ENCODE measurements at regions not wholly inside any gene's neighbourhood (a gene's known extent, or its start where the extent isn't known, plus 50 kb on each side); places are given as distances from the start of the nearest gene placed in this dataset.

DNA sequence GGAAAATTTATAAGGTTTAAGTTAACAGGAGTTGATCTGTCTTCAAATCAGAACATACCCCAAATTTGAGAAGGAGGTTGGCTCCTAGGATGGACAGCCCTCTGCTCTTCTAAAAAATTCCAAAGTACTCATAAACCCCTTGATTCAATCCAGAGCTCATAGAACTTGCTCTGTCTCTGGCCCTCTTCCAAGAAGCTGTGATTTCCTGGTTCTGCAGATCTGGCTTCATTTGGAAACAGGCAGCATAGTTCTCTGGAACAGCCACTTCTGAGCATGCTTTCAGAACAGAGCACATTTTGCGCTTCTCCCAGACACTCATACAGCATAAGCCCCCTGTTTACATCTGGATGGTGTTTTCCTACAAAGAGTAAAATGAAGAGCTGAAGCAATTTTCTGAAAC lies 96.7 kb downstream of the KBTBD8 start:
- 100% methylated on average over 1 of the region's 1 CpG; no CpG with 5 or more reads in 1 of the 2 experiments for whole genome bisulfite sequencing, 2 experiments (ENCODE audit: insufficient coverage in 1 of 2, insufficient read length in 1 of 2)
- Histone ChIP-seq H3K9ac (ENCODE audit: extremely low read depth, low read length, poor library complexity, severe bottlenecking) (no peak overlapping the region), H3K36me3 (ENCODE audit: control insufficient read depth, insufficient read depth, low read length) (no peaks in the 10 kb centered on the region), H3K9me3 (ENCODE audit: control insufficient read depth, low read length) (no peaks in the 10 kb centered on the region), H3K27me3 (ENCODE audit: control insufficient read depth, insufficient read depth, low read length, poor library complexity, severe bottlenecking) (no peaks in the 10 kb centered on the region), H3K27ac (ENCODE audit: low read depth, low read length) (no peak overlapping the region), H3K4me3 (ENCODE audit: low read length) (no peak overlapping the region), H3K4me1 (ENCODE audit: control insufficient read depth, insufficient read depth, low read length) (no peaks in the 10 kb centered on the region)
- TF ChIP-seq, protein P1, sequence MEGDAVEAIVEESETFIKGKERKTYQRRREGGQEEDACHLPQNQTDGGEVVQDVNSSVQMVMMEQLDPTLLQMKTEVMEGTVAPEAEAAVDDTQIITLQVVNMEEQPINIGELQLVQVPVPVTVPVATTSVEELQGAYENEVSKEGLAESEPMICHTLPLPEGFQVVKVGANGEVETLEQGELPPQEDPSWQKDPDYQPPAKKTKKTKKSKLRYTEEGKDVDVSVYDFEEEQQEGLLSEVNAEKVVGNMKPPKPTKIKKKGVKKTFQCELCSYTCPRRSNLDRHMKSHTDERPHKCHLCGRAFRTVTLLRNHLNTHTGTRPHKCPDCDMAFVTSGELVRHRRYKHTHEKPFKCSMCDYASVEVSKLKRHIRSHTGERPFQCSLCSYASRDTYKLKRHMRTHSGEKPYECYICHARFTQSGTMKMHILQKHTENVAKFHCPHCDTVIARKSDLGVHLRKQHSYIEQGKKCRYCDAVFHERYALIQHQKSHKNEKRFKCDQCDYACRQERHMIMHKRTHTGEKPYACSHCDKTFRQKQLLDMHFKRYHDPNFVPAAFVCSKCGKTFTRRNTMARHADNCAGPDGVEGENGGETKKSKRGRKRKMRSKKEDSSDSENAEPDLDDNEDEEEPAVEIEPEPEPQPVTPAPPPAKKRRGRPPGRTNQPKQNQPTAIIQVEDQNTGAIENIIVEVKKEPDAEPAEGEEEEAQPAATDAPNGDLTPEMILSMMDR (conservative IDR thresholded peaks at IDR 0.05) = no peak
- Mint-ChIP-seq H3K4me3 (no peak overlapping the region), H3K36me3 (ENCODE audit: low read depth) (no peaks in the 10 kb centered on the region), H3K27ac (no peak overlapping the region), H3K4me1 (no peaks in the 10 kb centered on the region), H3K27me3 (ENCODE audit: insufficient read depth) (peaks cover 5% of the 10 kb centered on the region), H3K9me3 (no peaks in the 10 kb centered on the region)
- DNase-seq = no peak

DNA sequence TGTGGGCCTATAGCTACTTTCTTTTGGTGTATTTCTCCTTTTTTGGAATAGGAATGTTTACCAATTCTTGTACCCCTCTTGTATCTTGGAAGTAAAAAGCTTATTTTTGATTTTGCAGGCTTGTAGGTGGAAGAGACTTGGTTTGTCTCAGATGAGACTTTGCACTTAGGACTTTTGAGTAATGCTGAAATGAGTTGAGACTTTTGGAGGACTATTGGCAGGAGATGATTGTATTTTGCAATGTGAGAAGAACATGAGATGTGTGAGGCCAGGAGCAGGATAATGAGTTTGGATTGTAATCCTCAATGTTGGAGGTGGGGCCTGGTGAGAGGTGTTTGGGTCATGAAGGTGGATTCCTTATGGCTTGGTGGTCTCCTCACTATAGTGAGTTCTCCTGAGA lies 106.3 kb downstream of the KBTBD8 start:
- peaks cover 17% of the 10 kb centered on the region for H3K9me3 Mint-ChIP-seq
- H3K27ac Mint-ChIP-seq = no peak overlapping the region
- no peaks in the 10 kb centered on the region for H3K27me3 ChIP-seq (ENCODE audit: control insufficient read depth, insufficient read depth, low read length, poor library complexity, severe bottlenecking)
- no peak overlapping the region for H3K9ac ChIP-seq (ENCODE audit: extremely low read depth, low read length, poor library complexity, severe bottlenecking)
- H3K27ac ChIP-seq (ENCODE audit: low read depth, low read length) = no peak overlapping the region
- H3K4me1 Mint-ChIP-seq = no peaks in the 10 kb centered on the region
- H3K36me3 Mint-ChIP-seq (ENCODE audit: low read depth) = no peaks in the 10 kb centered on the region
- H3K9me3 ChIP-seq (ENCODE audit: control insufficient read depth, low read length) = peaks cover 8% of the 10 kb centered on the region
- H3K36me3 ChIP-seq (ENCODE audit: control insufficient read depth, insufficient read depth, low read length) = no peaks in the 10 kb centered on the region
- no peak for DNase-seq
- H3K4me1 ChIP-seq (ENCODE audit: control insufficient read depth, insufficient read depth, low read length) = no peaks in the 10 kb centered on the region
- TF ChIP-seq, protein P1 (conservative IDR thresholded peaks at IDR 0.05) = no peak
- no peak overlapping the region for H3K4me3 ChIP-seq (ENCODE audit: low read length)
- no peaks in the 10 kb centered on the region for H3K27me3 Mint-ChIP-seq (ENCODE audit: insufficient read depth)
- no peak overlapping the region for H3K4me3 Mint-ChIP-seq

DNA sequence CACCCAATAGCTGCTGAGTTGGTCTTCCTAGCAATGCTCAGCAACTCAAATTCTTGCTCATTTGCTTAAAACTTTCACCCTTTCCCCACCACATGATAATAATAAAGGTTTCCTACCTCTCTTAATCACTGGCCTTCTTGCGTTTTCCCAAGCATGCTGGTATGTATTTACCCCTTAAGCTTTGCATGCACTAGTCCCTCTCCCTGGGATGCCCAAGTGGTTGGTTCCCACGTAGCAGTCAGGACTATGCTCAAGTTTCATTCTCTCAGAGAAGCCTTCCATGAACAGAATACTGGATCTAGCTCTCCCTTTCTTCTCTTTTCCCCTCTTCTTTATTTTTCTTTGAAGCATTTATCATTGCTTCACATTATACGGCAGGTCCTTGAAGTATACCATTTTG lies 108.8 kb downstream of the KBTBD8 start:
- H3K4me1 ChIP-seq (ENCODE audit: control insufficient read depth, insufficient read depth, low read length) = no peaks in the 10 kb centered on the region
- H3K9ac ChIP-seq (ENCODE audit: extremely low read depth, low read length, poor library complexity, severe bottlenecking) = no peak overlapping the region
- no peaks in the 10 kb centered on the region for H3K27me3 Mint-ChIP-seq (ENCODE audit: insufficient read depth)
- no peak overlapping the region for H3K4me3 ChIP-seq (ENCODE audit: low read length)
- H3K36me3 Mint-ChIP-seq (ENCODE audit: low read depth) = no peaks in the 10 kb centered on the region
- no peak overlapping the region for H3K27ac ChIP-seq (ENCODE audit: low read depth, low read length)
- H3K27me3 ChIP-seq (ENCODE audit: control insufficient read depth, insufficient read depth, low read length, poor library complexity, severe bottlenecking) = no peaks in the 10 kb centered on the region
- peak; percentile 51 for DNase-seq
- H3K9me3 Mint-ChIP-seq = peaks cover 17% of the 10 kb centered on the region
- H3K36me3 ChIP-seq (ENCODE audit: control insufficient read depth, insufficient read depth, low read length) = no peaks in the 10 kb centered on the region
- no peak overlapping the region for H3K4me3 Mint-ChIP-seq
- peaks cover 8% of the 10 kb centered on the region for H3K9me3 ChIP-seq (ENCODE audit: control insufficient read depth, low read length)
- no peaks in the 10 kb centered on the region for H3K4me1 Mint-ChIP-seq
- WGBS, 2 experiments (ENCODE audit: insufficient coverage in 1 of 2, insufficient read length in 1 of 2) = 74 to 78% methylated on average over 3 of the region's 3 CpGs
- TF ChIP-seq, protein P1 (conservative IDR thresholded peaks at IDR 0.05) = no peak
- H3K27ac Mint-ChIP-seq = no peak overlapping the region
